Neural crest cell (in vitro differentiated cells): ENCODE measurements at regions not wholly inside any gene's neighbourhood (a gene's known extent, or its start where the extent isn't known, plus 50 kb on each side); places are given as distances from the start of the nearest gene placed in this dataset.

ENCODE experiments used
- DNase-seq: peaks from one replicate; pipeline ENCODE4 v3.0.0; 2021; ENCODE audit warnings: low read depth, mixed read lengths, low spot score
- H3K27ac Mint-ChIP-seq: one replicate; pipeline ENCODE4 v1.8.0; 2021; ENCODE audit warnings: mild to moderate bottlenecking, mixed read lengths; ENCODE audit not compliant: unreplicated experiment
- H3K27me3 Mint-ChIP-seq: 2 replicates; pipeline ENCODE4 v1.8.0; 2021; ENCODE audit warnings: low read depth, mild to moderate bottlenecking, mixed read lengths
- H3K36me3 Mint-ChIP-seq: 2 replicates; pipeline ENCODE4 v1.8.0; 2021; ENCODE audit warnings: low read depth, mild to moderate bottlenecking, mixed read lengths
- H3K4me1 Mint-ChIP-seq: 2 replicates; pipeline ENCODE4 v1.8.0; 2021; ENCODE audit warnings: mixed read lengths
- H3K4me3 Mint-ChIP-seq: one replicate; pipeline ENCODE4 v1.8.0; 2021; ENCODE audit warnings: mild to moderate bottlenecking, mixed read lengths
- H3K9me3 Mint-ChIP-seq: 2 replicates; pipeline ENCODE4 v1.8.0; 2021; ENCODE audit warnings: mixed read lengths
- TF ChIP-seq, protein P1 (sequence below): fragments of 200-600 bp; sonication (generic); conservative IDR thresholded peaks from 2 replicates; pipeline ENCODE4 v1.5.0; 2021; ENCODE audit warnings: antibody characterized with exemption, mild to moderate bottlenecking

GRCh38 chr1:69438056-69438795 is 129.5 kb upstream of the LRRC7 start:
- TF ChIP-seq, protein P1, sequence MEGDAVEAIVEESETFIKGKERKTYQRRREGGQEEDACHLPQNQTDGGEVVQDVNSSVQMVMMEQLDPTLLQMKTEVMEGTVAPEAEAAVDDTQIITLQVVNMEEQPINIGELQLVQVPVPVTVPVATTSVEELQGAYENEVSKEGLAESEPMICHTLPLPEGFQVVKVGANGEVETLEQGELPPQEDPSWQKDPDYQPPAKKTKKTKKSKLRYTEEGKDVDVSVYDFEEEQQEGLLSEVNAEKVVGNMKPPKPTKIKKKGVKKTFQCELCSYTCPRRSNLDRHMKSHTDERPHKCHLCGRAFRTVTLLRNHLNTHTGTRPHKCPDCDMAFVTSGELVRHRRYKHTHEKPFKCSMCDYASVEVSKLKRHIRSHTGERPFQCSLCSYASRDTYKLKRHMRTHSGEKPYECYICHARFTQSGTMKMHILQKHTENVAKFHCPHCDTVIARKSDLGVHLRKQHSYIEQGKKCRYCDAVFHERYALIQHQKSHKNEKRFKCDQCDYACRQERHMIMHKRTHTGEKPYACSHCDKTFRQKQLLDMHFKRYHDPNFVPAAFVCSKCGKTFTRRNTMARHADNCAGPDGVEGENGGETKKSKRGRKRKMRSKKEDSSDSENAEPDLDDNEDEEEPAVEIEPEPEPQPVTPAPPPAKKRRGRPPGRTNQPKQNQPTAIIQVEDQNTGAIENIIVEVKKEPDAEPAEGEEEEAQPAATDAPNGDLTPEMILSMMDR: no peak
- Mint-ChIP-seq H3K9me3 (no peaks in the 10 kb centered on the region), H3K27ac (no peak overlapping the region), H3K4me3 (no peak overlapping the region), H3K27me3 (no peaks in the 10 kb centered on the region), H3K36me3 (no peaks in the 10 kb centered on the region), H3K4me1 (no peaks in the 10 kb centered on the region)
- DNase-seq: no peak

GRCh38 chr1:69441496-69441895 is 126.2 kb upstream of the LRRC7 start:
- H3K27ac Mint-ChIP-seq: no peak overlapping the region
- DNase-seq: no peak
- H3K9me3 Mint-ChIP-seq: peaks cover 2% of the 10 kb centered on the region
- TF ChIP-seq, protein P1: no peak
- no peaks in the 10 kb centered on the region for H3K4me1 Mint-ChIP-seq
- no peaks in the 10 kb centered on the region for H3K36me3 Mint-ChIP-seq
- no peak overlapping the region for H3K4me3 Mint-ChIP-seq
- H3K27me3 Mint-ChIP-seq: no peaks in the 10 kb centered on the region

DNA sequence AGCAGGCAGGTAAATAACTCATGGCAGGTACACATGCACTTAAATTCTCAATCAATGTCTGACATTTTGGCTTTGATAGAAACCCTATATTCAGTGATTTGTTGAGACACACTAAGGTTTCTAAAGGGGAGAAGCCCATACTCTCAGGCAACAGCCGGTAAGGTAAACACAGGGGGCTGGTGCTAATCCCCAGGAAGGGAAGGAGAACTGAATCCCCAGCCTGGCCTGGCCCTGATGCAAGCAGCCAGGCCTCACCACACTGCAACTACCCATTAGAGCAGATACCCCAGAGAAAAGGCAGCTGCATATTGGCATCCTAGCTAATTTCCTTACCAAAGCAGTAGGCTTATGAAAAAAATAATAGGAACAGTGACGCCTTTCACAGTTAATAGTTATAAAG is 116.5 kb upstream of the LRRC7 start:
- Mint-ChIP-seq H3K4me3 (no peak overlapping the region), H3K27ac (no peak overlapping the region), H3K9me3 (peaks cover 5% of the 10 kb centered on the region), H3K4me1 (no peaks in the 10 kb centered on the region), H3K27me3 (no peaks in the 10 kb centered on the region), H3K36me3 (no peaks in the 10 kb centered on the region)
- DNase-seq: no peak
- TF ChIP-seq, protein P1: no peak

- peaks cover 3% of the 10 kb centered on the region for H3K9me3 Mint-ChIP-seq
- H3K4me3 Mint-ChIP-seq: no peak overlapping the region
- TF ChIP-seq, protein P1: no peak
These were observed 112.0 kb upstream of the LRRC7 start for GRCh38 chr1:69455718-69456117.

GRCh38 chr1:69459244-69459643 is 108.5 kb upstream of the LRRC7 start:
- no peaks in the 10 kb centered on the region for H3K36me3 Mint-ChIP-seq
- no peak overlapping the region for H3K27ac Mint-ChIP-seq
- TF ChIP-seq, protein P1: no peak
- no peaks in the 10 kb centered on the region for H3K27me3 Mint-ChIP-seq
- no peak overlapping the region for H3K4me3 Mint-ChIP-seq
- peaks cover 11% of the 10 kb centered on the region for H3K9me3 Mint-ChIP-seq
- no peak for DNase-seq
- H3K4me1 Mint-ChIP-seq: no peaks in the 10 kb centered on the region

More at GRCh38 chr1:69455718-69456117, 112.0 kb upstream of the LRRC7 start:
- Mint-ChIP-seq H3K27ac (no peak overlapping the region), H3K4me1 (no peaks in the 10 kb centered on the region), H3K36me3 (no peaks in the 10 kb centered on the region), H3K27me3 (no peaks in the 10 kb centered on the region)
- DNase-seq: no peak
